ENCODE measurements at regions not wholly inside any gene's neighbourhood (a gene's known extent, or its start where the extent isn't known, plus 50 kb on each side); places are given as distances from the start of the nearest gene placed in this dataset.

- TF ChIP-seq EP300 (IDR thresholded peaks at IDR 0.05) = no peak
- TF ChIP-seq POLR2AphosphoS5 (IDR thresholded peaks at IDR 0.05) = no peak
- no peak for TF ChIP-seq CTCF (IDR thresholded peaks at IDR 0.05)
- TF ChIP-seq POLR2A (IDR thresholded peaks at IDR 0.05) = no peak
Measured at GRCh38 chr2:198791623-198792022, 666.1 kb downstream of the SATB2 start.

All from suprapubic skin (tissue), 4 donors.